T-helper 1 cell (primary cell): ENCODE measurements at regions not wholly inside any gene's neighbourhood (a gene's known extent, or its start where the extent isn't known, plus 50 kb on each side); places are given as distances from the start of the nearest gene placed in this dataset.
"Not testable (repeated sequence)": the region's sequence is repeated elsewhere in the genome, so short reads cannot be mapped to it uniquely, and the experiment has no call there.

Source experiments
- DNase-seq, 5 donors: peaks; one replicate each; pipeline ENCODE4 v3.0.0-alpha.2; 2012 to 2020

DNA sequence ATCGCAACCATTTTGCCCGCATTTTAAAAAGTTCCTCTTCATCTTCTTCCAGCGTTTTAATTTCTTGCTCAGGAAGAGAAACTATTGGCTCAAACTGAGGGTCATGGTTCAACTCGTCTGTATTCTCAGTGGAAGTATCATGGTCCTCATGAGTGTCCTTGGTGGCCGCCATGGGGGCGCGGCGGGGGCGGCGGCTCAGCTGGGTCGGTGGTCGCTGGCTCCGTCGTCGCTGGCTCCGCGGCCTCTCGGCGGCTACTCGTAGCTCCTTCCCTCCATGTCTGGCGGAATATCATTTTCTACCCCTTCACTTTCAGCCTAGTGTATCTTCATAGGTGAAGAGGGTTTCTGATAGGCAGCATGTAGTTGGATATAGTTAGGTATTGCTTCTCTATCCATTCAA is 492.0 kb upstream of the MAGEB18 start:
- no peak for DNase-seq

DNA sequence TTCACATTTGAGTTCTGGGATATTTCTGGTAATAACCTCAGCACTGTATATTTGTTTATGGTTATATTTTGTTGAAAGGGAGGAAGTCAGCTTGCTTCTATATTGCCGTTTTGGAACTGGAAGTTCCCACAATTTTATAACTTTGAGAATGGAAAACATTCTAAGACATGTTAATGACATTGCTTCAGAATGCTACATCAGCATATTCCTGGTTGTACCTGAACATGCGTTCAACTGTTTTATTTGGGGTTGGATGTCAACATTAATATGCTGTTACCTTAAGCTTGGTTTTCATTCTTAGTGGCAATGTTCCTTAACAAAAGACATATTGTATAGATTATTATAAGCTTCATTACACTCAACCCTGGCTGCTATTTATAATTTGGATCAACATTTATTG is 489.4 kb upstream of the MAGEB18 start:
- no peak for DNase-seq

DNA sequence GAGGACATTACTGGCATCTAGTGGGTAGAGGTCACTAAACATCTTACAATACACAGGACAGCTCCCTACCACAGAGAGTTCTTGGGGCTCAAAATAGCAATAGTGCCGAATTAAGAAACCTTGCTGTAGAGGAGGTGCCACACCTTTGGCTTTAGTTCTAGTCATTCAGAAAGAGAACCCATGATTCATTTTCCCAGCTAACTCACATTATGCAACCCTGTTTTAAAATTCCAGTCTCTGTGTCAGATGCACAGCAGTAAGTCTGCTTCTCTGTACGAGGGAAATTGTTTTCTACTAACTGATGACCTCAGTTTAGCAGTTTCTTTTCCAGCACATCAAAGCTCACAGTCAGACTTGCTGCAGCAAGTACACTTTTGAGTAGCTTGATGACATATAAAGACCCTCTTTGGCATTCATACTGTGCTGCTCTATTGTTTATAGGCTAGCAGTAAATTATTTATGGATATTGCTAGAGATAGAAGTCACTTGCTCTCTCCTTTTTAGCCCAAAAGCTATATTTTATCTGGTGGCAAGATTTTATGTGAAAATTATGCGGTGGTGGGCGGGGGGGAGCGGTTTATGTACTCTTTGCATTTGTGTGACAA is 487.8 kb upstream of the MAGEB18 start:
- no peak for DNase-seq

DNA sequence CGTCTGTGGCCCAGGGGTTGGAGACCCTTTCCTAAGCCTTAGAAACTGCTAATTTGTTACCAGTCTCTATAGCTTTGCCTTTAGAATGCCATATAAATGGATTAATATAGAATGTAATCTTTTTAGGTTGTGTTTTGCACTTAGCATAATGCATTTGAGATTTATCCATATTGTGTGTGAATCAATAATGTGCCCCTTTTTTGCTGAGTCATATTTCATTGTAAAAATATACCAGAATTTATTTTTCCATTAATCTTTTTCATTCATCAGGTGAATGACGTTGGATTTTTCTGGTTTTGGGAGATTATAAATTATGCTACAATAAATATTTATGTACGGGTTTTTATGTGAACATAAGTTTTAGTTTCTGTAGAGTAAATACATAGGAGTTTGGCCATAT is 478.8 kb upstream of the MAGEB18 start:
- DNase-seq = no peak

DNA sequence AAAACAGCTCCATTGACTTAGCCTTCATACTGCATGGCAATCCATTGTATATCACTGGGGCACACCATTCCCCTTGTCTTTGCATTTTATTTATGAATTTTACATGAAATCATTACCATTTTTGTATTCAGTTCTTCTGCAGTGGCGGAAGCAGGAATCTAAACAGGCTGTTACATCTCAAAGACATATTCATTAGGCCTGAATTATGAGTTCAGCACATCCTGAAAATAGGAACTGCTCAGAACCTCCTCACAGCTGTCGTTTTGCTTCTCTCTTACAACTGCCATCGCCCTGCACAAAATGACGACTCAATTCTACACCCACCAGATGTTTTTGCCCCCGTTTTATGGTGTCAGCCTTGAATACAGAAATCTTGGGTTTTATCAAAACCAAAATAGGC is 474.4 kb upstream of the MAGEB18 start:
- no peak for DNase-seq

DNA sequence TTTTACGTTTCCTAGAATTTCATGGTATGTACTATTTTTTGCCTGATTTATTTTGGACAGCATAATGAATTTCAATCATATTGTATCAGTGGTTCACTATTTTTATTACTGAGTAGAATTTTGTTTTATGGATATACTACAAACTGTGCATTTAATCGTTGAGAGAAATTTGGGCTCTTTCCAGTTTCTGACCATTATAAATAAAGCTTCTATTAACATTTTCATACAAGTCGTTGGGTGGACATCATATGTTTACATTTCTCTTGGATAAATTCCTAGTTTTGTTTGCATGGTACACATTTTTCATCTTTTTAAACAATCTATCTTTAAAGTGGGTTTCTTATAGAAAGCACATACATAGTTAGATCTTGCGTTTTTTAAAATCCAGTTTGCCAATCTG is 472.7 kb upstream of the MAGEB18 start:
- no peak for DNase-seq

DNA sequence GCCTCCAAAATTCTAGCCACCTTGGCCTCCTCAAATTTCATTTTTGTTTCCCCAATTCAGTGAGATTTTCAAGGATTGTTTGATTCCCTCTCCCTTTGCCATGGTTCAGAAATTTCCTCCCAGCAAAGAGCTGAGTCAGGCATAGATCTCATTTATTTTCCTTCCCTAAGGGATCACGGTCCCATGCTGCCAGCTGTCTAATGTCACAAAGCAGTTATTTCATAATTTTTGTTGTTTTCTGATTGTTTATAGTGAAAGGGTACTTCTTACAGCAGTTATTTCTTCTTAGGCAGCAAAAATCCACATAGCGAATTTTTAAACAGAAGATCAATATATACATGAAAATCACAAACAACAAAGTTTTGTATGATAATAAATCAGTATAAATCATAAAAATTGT is 470.5 kb upstream of the MAGEB18 start:
- DNase-seq = no peak

DNA sequence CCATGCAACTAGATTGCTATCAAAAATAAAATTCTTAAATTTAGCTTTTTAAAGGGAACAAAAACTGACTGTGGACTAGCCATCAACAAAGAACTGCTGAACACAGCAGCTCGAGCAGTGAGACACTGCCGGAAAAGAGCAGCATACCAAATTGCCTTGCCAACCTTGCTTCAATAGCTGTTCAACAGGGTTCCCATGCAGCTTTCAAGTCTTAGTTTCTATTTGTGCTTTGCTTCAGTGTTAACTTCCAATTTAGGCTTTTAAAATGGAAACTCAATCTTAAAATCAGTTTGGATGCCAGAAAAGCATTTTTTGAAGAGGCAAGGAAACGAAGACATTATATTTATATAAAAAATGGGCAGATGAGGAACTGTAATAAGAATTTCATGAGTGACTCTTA is 463.4 kb upstream of the MAGEB18 start:
- DNase-seq = no peak

DNA sequence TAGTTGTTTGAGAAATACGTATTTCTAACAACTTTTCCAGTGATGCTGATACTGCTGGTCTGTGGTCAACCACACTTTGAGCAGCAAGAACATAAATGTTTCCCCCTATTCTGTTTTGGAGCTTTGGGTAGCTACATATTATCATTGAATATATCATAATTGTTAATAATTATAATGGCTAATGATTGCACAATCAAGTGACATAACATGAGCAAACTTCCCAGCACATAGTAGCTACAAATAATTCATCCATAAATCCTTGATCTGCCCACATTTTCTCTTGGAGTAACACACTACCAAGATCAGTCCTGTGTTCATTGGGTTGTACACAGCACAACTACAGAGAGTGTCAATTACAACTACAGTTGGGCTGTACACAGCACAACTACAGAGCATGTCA is 436.3 kb upstream of the MAGEB18 start:
- no peak for DNase-seq

DNA sequence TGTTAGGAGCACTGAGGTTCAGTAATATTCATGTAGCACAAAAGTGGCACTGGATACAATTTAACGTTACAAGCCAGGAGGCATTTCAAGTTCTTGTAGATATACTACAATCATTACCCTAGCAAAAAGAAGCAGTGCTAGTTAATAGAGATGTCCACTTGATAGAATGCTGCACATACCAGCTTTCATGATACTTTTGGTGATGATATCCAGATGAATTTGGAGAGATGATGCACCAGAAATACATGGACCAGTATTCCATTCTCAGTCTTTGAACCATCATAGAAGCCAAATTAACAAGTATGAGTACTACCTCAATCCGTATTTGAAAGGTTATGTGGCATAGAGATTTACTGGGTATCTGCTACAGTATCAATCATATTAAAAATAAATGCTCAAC is 421.0 kb upstream of the MAGEB18 start:
- DNase-seq = no peak

DNA sequence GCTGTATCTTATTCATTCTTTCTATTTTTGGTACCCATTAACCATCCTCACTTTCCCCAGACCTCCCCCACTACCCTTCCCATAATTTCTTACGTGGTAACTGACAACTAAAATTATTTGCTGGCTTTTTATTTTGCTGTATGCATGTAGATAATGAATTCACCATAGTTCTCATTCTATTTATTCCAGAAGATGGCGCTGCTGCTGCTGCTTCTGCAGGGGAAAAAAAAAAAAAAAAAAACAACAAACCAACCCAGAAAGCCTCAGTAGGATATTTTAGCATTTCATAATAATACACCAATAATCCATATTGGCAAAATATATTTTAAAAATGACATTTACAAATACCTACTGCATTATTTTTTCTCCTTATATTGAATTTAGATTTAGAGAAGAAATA is 416.6 kb upstream of the MAGEB18 start:
- no peak for DNase-seq

DNA sequence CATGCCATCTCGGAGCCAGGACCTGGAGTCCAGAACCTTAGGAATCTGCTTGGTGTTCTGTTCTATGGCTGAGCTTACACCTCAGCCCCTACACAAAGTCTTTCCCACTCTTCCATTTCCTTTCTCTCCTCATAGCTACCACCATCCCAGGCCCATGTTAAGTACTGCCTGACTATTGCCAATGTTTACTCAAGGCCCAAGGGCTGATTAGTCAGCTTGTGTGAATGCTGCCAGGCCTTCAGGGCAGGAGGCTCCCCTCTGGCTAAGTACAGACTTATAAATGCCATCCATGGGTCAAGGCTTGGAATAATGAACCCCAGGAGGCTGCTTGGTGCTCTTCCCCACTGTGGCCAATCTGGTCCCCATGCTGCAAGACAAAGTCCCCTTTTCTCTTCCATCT is 411.6 kb upstream of the MAGEB18 start:
- no peak for DNase-seq

DNA sequence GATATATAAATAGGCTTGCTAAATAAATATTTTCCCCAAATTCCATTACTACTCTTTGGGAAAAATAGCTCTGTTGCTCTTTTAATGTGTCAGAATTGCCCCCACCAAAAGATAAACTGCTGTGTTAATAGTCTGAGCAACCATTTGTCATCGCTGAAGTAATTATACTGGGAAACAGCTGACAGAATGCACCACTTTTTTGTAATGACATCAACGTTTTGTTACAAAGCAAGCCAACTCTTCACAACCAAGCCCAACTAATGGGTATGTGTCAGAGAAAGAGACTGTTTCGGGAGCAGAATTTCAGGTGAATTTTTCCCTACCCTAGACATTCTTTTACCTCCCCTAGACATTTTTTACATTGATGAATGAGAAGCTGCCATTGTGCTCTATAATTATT is 405.0 kb upstream of the MAGEB18 start:
- DNase-seq = no peak

DNA sequence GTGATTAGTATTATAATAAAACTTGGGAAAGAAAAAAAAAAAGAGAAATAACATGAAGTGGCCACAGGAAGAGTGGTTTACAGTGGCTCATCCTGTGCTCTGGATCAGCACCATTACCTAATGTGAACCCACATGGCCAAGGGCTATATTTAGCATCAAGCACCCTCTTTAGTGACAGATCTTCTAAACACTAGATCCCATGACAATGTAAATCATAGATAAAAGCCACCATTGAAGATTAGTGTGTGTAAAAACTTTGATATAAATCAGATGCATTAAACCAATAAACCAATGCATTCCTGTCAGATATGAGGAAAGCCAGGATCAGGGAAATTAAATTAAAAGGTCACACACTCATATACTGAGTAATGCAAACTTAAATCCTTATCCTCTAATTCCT is 400.6 kb upstream of the MAGEB18 start:
- no peak for DNase-seq

DNA sequence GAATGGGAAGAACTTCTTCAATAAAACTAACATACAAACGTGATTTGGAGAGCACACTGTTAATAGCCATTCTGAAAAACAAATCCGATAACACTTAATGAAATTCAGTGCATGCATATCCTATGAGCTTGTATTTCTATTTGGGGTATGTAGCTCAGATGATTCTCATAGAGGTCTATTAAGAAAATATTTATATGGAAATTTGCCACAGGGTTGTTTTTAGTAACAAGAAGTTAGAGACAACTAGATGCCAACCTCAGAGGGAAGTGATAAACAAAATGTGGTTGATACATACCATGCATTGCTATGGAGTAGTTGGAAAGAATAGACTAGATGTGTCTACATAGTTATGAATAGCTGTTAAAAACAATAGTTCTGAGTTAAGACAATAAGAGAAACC is 395.8 kb upstream of the MAGEB18 start:
- no peak for DNase-seq

DNA sequence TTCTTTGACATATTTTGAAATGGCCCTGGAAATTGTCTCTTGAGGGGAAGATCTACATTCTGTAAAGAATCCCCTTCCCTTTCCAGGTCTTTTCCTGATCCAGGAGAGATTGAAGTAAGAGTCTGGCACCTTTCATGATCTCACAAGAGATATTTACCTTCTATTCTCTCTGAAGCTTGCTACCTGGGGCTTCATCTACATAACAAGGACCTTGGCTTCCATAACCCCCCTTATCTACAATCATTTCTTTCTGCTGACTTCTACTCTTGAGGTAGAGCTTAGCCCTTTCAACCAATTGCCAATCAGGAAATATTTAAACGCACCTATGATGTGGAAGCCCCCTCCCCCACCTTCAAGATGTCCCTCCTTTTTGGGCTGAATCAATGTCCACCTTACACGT is 383.7 kb upstream of the MAGEB18 start:
- no peak for DNase-seq

DNA sequence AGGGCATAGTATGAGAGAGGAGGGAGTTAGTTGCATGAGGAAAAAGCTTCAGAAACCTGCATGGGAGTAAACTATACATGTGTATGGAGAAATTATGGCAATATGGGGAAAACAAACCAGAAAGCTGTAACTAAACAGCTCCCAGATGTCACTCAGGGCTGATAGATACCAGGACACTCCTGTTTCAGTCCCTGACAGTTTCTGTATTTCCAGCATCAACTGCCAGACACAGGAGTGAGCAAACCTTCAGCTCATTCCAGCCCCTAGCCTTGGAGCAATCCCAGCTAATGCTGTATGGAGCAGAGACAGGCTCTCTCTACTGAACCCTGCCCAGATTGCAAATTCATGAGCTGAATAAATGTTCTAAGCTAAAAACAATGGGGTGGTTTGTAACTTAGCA is 382.9 kb upstream of the MAGEB18 start:
- no peak for DNase-seq

DNA sequence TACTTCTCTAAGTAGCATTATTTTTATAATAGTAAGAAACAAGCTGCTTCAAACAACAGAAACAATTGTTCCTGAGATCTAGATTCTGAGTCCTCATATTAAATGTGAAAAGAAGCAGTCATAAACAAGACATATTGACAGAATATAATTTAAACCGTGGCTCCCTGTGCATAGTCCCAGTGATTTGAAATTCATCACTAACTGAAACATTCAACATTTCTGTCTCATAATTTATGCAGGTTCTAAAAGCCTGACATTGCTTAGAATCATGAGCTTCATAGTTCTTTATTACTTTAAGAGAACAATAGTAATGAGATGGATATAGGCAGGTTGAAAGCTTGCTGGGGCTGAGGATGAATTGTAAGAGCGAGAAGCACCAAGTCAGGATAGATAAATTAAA is 375.5 kb upstream of the MAGEB18 start:
- DNase-seq = no peak

DNA sequence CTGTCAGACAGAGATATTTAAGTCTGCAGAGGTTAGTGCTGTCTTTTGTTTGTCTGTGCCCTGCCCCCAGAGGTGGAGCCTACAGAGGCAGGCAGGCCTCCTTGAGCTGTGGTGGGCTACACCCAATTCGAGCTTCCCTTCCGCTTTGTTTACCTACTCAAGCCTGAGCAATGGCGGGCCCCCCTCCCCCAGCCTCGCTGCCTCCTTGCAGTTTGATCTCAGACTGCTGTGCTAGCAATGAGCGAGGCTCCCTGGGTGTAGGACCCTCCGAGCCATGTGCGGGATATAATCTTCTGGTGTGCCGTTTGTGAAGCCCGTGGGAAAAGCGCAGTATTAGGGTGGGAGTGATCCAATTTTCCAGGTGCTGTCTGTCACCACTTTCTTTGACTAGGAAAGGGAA is 366.3 kb upstream of the MAGEB18 start:
- DNase-seq = not testable (repeated sequence)

DNA sequence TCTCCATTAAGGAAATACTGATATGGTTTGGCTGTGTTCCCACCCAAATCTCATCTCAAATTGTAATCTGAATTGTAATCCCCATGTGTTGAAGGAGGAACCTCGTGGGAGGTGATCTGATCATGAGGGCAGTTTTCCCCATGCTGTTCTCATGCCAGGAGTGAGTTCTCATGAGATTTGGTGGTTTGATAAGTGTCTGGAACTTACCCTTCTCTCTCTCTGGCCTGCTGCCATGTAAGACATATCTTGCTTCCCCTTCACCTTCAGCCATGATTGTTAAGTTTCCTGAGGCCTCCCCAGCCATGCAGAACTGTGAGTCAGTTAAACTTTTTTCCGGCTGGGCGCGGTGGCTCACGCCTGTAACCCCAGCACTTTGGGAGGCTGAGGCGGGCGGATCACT is 340.3 kb upstream of the MAGEB18 start:
- not testable (repeated sequence) for DNase-seq

DNA sequence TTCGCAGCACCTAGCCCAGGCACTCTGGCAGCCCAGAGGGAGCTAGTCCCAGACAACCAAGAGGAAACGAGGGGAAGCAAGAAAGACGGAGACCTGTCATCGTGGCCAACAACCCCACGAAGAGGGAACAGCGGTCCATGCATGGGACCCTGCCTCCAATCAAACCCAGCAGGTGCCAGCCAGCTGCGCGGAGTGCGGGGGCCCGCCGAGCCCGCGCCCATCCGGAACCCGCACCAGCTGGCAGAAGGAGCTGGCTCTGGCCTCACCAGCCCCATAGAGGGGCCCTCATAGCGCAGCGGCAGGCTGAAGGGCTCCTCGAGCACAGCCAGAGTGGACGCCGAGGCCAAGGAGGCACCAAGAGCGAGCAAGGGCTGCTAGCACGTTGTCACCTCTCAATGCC is 332.4 kb upstream of the MAGEB18 start:
- DNase-seq = no peak

DNA sequence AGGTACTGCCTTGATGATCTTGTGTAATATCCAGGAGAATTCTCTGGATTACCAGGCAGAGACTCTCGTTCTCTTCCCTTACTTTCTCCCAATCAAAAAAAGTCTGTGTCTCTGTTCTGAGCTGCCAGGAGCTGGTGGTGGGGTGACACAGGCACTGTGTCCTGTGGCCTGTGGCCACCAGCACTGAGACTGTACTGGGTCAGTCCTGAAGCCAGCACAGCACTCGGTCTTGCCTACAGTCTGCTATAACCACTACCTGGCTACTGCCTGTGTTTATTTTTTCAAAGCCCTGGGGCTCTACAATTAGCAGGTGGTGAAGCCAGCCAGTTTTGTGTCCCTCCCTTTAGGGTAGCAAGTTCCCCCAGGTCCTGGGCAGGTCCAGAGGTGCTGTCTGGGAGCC is 331.1 kb upstream of the MAGEB18 start:
- DNase-seq = no peak

DNA sequence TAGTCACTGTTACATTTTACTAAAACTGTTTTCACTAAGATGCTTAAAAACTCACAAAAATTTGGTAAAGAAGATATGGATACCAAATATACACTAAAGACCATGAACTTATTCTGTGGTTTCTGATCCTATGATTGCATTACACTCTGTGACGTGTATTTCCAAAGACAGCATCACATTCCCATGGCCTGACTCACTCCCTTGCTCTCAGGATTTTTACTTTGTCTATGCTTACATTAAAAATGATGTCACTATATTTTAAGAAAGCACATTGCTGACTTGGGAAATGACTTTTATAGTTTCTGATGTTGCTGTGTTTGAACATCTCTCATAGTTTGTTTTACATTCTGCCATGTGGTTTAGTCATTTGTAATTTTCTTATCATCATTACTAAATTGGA is 327.9 kb upstream of the MAGEB18 start:
- DNase-seq = no peak

DNA sequence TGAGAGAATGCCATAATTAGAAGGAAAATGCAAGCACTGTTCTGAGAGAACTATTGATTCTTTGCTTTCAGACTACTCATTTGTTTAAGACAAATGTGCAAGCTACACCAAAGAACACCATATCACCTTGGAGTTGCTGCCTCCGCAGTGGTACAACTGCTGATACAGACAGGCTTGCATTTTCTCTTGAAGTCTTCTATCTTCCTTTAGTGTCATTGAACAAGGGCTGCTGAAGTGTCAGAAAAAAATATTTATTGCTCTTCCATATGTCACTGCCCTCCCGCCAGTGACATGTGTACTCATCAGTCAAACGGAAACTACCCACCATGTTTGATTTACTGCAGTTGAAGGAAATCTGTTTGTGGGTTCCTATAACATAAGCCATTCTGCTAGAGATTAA is 318.3 kb upstream of the MAGEB18 start:
- no peak for DNase-seq

DNA sequence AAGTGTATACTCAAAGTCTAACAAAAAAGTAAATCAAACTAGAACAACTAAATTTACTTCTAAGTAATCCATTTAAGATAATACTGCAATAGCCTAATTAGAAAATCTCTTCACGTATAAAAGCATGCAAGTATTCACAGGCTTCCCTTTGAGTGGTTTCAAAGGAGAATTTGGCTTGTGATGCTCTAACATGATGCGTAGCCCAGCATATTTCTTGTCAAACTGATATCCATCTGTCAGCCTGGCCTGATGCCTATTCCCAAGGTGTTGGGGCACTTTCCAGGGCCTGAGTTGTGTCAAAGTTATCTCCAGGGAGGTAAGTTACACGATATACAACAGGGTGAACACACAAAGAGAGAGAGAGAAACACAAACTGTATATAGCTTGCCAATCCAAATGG is 287.0 kb upstream of the MAGEB18 start:
- DNase-seq = no peak

DNA sequence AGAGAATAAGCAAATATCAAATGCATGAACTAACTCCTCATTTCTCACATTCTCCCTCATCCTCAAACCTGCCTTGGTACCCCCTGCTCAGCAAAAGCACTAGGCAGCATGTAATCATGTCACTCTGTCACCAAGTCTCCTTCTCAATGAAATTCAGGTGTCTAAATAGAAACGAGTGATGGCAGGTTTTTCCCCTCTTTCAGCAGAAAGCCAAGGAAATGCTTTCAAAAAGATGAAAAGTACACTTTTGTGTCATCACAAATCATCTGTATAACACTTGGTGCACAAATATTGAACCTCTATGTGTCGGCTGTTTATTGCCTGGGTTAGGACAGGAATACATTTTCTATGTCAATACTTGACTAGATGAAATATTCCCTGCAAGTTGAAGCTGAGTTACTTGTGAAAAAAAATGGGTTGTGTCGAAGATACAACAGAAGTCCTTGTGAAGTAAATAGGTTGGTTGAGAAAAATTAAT is 285.1 kb upstream of the MAGEB18 start:
- DNase-seq = no peak
